HepG2 (cell line): ENCODE measurements at regions not wholly inside any gene's neighbourhood (a gene's known extent, or its start where the extent isn't known, plus 50 kb on each side); places are given as distances from the start of the nearest gene placed in this dataset.

ENCODE experiments used
- ATAC-seq: fragments of 200-7000 bp; cut with Tn5 transposase; 3 replicates; pipeline ENCODE4 v1.9.1; 2020; ENCODE audit warnings: mild to moderate bottlenecking, moderate library complexity
- BruUV-seq: library from RNA; stranded (reverse); fragments of 400-500 nt; replicated peaks from 2 replicates; lab custom pipeline; 2021; lab: Mats Ljungman, UMichigan
- CTCF ChIA-PET: fragments of 300-600 bp; formaldehyde crosslinking; extraction: SDS; loops from one replicate; lab custom pipeline; 2021; ENCODE audit warnings: low total read pairs, inconsistent platforms, low intra/inter-chr PET ratio; lab: Yijun Ruan, JAX
- POLR2A ChIA-PET: fragments of 350-600 bp; sonication (Branson Sonifier 250); formaldehyde crosslinking; loops from one replicate; lab custom pipeline; 2020; ENCODE audit warnings: antibody characterized with exemption, inconsistent platforms; lab: Yijun Ruan, JAX
- DNase-seq: peaks from one replicate; pipeline ENCODE4 v3.0.0-alpha.2; 2015; ENCODE audit warnings: low spot score
- FAIRE-seq: peaks from 3 replicates; lab custom pipeline; 2011; peaks lifted over from hg19 to GRCh38; lab: Jason Lieb, UNC
- H2AFZ ChIP-seq: one replicate; pipeline ENCODE4 v1.6.1; 2011; ENCODE audit warnings: low read length, inconsistent platforms
- H3K27ac ChIP-seq: fragments of 300-600 bp; 3 replicates; pipeline ENCODE4 v1.8.0; 2011; ENCODE audit warnings: mixed run types, mild to moderate bottlenecking, mixed read lengths, low read length, inconsistent platforms; ENCODE audit not compliant: insufficient read depth; ENCODE audit errors: extremely low read length
- H3K27me3 ChIP-seq, 2 experiments: fragments of 200-600 bp in 1 of 2; 2 replicates in 1 of 2; 3 replicates in 1 of 2; pipeline versions ENCODE4 v1.6.0 to v1.8.0; 2011; ENCODE audit warnings: low read length in 2 of 2, mild to moderate bottlenecking in 2 of 2, moderate library complexity in 2 of 2, inconsistent platforms in 1 of 2; ENCODE audit not compliant: insufficient read depth in 2 of 2, control insufficient read depth in 1 of 2
- H3K36me3 ChIP-seq, 2 experiments: fragments of 200-600 bp in 1 of 2; replicated peaks in 1 of 2; 2 replicates in 1 of 2; 3 replicates in 1 of 2; pipeline versions ENCODE4 v1.5.1 to v1.8.0; 2011; ENCODE audit warnings: low read length in 2 of 2, inconsistent platforms in 1 of 2; ENCODE audit not compliant: insufficient read depth in 2 of 2, control insufficient read depth in 1 of 2
- H3K4me1 ChIP-seq: 2 replicates; pipeline ENCODE4 v1.5.1; 2012; ENCODE audit warnings: low read length, inconsistent platforms; ENCODE audit not compliant: insufficient read depth
- H3K4me2 ChIP-seq: 2 replicates; pipeline ENCODE4 v1.6.0; 2011; ENCODE audit warnings: low read depth, low read length, inconsistent platforms
- H3K4me3 ChIP-seq, 3 experiments: fragments of 200-600 bp in 1 of 3; sonication (generic), shearing (Covaris generic) in 1 of 3; replicated peaks in 1 of 3; 2 replicates each; pipeline ENCODE4 v1.5.1; 2011 to 2016; ENCODE audit warnings: low read length in 3 of 3, inconsistent platforms in 2 of 3, low read depth in 2 of 3, mild to moderate bottlenecking in 2 of 3, control low read depth in 1 of 3, mixed read lengths in 1 of 3; ENCODE audit not compliant: insufficient read depth in 1 of 3
- H3K79me2 ChIP-seq: one replicate; pipeline ENCODE4 v1.6.1; 2011; ENCODE audit warnings: low read length, inconsistent platforms; ENCODE audit not compliant: insufficient read depth
- H3K9ac ChIP-seq: 2 replicates; pipeline ENCODE4 v1.6.0; 2011; ENCODE audit warnings: mild to moderate bottlenecking, low read depth, low read length, inconsistent platforms; ENCODE audit not compliant: insufficient read depth
- H3K9me3 ChIP-seq: 2 replicates; pipeline ENCODE4 v1.5.1; 2012; ENCODE audit warnings: mild to moderate bottlenecking, low read length
- H4K20me1 ChIP-seq: 2 replicates; pipeline ENCODE4 v1.6.0; 2011; ENCODE audit warnings: inconsistent platforms, mild to moderate bottlenecking, low read length, moderate library complexity; ENCODE audit not compliant: insufficient read depth
- ASH2L ChIP-seq: fragments of 300-600, 200-600 bp; sonication (generic); IDR thresholded peaks from 2 replicates; pipeline ENCODE4 v1.7.0; 2017; ENCODE audit warnings: low read depth, mild to moderate bottlenecking, moderate library complexity, mixed read lengths, low read length; ENCODE audit not compliant: insufficient read length
- GZF1 ChIP-seq: sonication (generic); formaldehyde crosslinking; IDR thresholded peaks from 2 replicates; pipeline ENCODE4 v1.5.1; 2020; ENCODE audit warnings: mild to moderate bottlenecking, missing genetic modification reagents
- HBP1 ChIP-seq: IDR thresholded peaks from 2 replicates; pipeline ENCODE4 v1.6.1; 2016; ENCODE audit warnings: low read depth, control low read depth
- LCORL ChIP-seq, 2 experiments: fragments of 450-650 bp in 1 of 2; sonication (generic) in 1 of 2; formaldehyde crosslinking in 1 of 2; IDR thresholded peaks; 2 replicates each; pipeline versions ENCODE4 v1.5.0 to v1.6.1; 2017 to 2020; ENCODE audit warnings: antibody characterized with exemption in 1 of 2, missing genetic modification reagents in 1 of 2
- PAXIP1 ChIP-seq: sonication (generic); formaldehyde crosslinking; conservative IDR thresholded peaks from 2 replicates; pipeline ENCODE4 v1.4.0; 2020; ENCODE audit warnings: mild to moderate bottlenecking, missing genetic modification reagents, moderate library complexity
- SOX5 ChIP-seq: IDR thresholded peaks from 2 replicates; pipeline ENCODE4 v1.6.1; 2016; ENCODE audit warnings: borderline replicate concordance
- USF2 ChIP-seq, 2 experiments: sonication (generic) in 1 of 2; formaldehyde crosslinking in 1 of 2; IDR thresholded peaks; 2 replicates each; pipeline versions ENCODE4 v1.5.1 to v1.6.1; 2011 to 2020; ENCODE audit warnings: borderline replicate concordance in 1 of 2, low read depth in 1 of 2, low read length in 1 of 2, mild to moderate bottlenecking in 1 of 2, missing genetic modification reagents in 1 of 2, moderate library complexity in 1 of 2
- WGBS: methylation state at CpG from one replicate; pipeline ENCODE4 v1.1.6; 2017; ENCODE audit warnings: low lambda C conversion rate; 5-methylcytosine and 5-hydroxymethylcytosine counted together
- in situ Hi-C: cut with HindIII; loops from 2 replicates; pipeline ENCODE4 v1.10.0; 2017; ENCODE audit warnings: low pct_unique_long_range_greater_than_20kb; ENCODE audit not compliant: extremely low pct_ligation_motif_present
- intact Hi-C: fragments of 100-400 bp; cut with micrococcal nuclease; formaldehyde crosslinking; loops from one replicate; pipeline ENCODE4 v1.10.0; 2022; ENCODE audit not compliant: unreplicated experiment
- TF ChIP-seq, protein P1 (sequence below): IDR thresholded peaks from 2 replicates; pipeline ENCODE4 v1.6.1; 2018; ENCODE audit warnings: missing genetic modification reagents, mild to moderate bottlenecking, missing compliant biosample characterization
- TF ChIP-seq, protein P2 (sequence below): sonication (generic); formaldehyde crosslinking; IDR thresholded peaks from 2 replicates; pipeline ENCODE4 v1.4.0; 2020; ENCODE audit warnings: mild to moderate bottlenecking, missing genetic modification reagents

DNA sequence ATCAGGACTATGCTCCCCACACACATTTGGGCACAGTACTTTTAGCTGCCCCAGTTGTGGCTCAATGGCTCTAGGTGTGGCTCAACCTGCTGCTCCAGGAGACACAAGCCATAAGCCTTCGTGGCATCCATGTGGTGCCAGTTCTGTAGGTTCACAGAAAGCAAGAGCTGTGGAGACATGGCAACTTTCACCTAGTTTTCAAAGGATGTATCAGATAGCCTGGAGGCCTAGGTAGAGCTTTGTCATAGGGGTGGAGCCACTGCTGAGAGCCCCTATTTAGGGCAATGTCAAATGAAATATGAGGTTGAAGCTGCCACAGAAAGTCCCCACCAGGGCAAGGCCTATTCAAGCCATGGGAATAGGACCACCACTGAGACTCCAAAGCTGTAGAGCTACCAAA lies 210.5 kb downstream of the LMO4 start (continued):
- TF ChIP-seq LCORL (IDR thresholded peaks at IDR 0.05) = no peak
- TF ChIP-seq LCORL (CRISPR knock-in tag; IDR thresholded peaks at IDR 0.05) = no peak
- TF ChIP-seq HBP1 = no peak
- TF ChIP-seq, all 625 proteins: peak for 0

DNA sequence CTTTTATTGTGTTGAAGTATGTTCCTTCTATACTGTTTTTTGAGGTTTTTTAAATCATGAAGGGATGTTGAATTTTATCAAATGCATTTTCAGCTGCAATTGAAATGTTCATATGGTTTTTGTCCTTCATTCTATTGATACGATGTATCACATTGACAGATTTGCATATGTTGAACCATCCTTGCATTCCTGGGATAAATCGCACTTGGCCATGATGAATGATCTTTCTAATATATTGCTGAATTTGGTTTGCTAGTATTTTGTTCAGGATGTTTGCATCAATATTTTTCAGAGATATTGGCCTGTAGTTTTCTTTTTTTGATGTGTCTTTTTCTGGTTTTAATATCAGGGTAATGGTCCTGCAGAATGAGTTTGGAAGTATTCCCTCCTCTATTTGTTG lies 214.0 kb downstream of the LMO4 start:
- Histone ChIP-seq H3K4me2 (no peak overlapping the region), H3K4me3 (no peak overlapping the region), H3K27me3 (no peaks in the 10 kb centered on the region), H3K4me1 (no peaks in the 10 kb centered on the region), H3K79me2 (no peaks in the 10 kb centered on the region), H2AFZ (no peak overlapping the region), H3K9ac (no peak overlapping the region), H3K36me3 (no peaks in the 10 kb centered on the region), H4K20me1 (no peaks in the 10 kb centered on the region), H3K27ac (no peak overlapping the region), H3K9me3 (peaks cover 27% of the 10 kb centered on the region; the same call in 1 of the 2 replicates)
- in situ Hi-C loops = no loop called here
- BruUV-seq = no TSS peak
- ChIA-PET POLR2A (no interaction called here), CTCF (no interaction called here)
- no peak for ATAC-seq
- DNase-seq = no peak
- intact Hi-C loops = loop anchor here (1.0 kb wide), 1 partner anchor 48 kb away; no protein-coding TSS in a partner anchor
- WGBS = 11% methylated on average over 2 of the region's 2 CpGs
- TF ChIP-seq USF2 (IDR thresholded peaks at IDR 0.05; ENCODE audit: low read depth, low read length) (no peak), USF2 (CRISPR knock-in tag; IDR thresholded peaks at IDR 0.05; ENCODE audit: borderline replicate concordance) (no peak), PAXIP1 (CRISPR knock-in tag) (no peak), SOX5 (no peak), GZF1 (CRISPR knock-in tag) (no peak), ASH2L (no peak)
- TF ChIP-seq, protein P1, sequence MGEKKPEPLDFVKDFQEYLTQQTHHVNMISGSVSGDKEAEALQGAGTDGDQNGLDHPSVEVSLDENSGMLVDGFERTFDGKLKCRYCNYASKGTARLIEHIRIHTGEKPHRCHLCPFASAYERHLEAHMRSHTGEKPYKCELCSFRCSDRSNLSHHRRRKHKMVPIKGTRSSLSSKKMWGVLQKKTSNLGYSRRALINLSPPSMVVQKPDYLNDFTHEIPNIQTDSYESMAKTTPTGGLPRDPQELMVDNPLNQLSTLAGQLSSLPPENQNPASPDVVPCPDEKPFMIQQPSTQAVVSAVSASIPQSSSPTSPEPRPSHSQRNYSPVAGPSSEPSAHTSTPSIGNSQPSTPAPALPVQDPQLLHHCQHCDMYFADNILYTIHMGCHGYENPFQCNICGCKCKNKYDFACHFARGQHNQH (CRISPR knock-in tag) = no peak
- TF ChIP-seq, protein P2, sequence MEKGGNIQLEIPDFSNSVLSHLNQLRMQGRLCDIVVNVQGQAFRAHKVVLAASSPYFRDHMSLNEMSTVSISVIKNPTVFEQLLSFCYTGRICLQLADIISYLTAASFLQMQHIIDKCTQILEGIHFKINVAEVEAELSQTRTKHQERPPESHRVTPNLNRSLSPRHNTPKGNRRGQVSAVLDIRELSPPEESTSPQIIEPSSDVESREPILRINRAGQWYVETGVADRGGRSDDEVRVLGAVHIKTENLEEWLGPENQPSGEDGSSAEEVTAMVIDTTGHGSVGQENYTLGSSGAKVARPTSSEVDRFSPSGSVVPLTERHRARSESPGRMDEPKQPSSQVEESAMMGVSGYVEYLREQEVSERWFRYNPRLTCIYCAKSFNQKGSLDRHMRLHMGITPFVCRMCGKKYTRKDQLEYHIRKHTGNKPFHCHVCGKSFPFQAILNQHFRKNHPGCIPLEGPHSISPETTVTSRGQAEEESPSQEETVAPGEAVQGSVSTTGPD = no peak
- FAIRE-seq = no peak
